ENCODE measurements at regions not wholly inside any gene's neighbourhood (a gene's known extent, or its start where the extent isn't known, plus 50 kb on each side); places are given as distances from the start of the nearest gene placed in this dataset.

- FAIRE-seq, result no peak
Measured at GRCh38 chr1:232271991-232272589, 357.8 kb downstream of the SIPA1L2 start.

DNA sequence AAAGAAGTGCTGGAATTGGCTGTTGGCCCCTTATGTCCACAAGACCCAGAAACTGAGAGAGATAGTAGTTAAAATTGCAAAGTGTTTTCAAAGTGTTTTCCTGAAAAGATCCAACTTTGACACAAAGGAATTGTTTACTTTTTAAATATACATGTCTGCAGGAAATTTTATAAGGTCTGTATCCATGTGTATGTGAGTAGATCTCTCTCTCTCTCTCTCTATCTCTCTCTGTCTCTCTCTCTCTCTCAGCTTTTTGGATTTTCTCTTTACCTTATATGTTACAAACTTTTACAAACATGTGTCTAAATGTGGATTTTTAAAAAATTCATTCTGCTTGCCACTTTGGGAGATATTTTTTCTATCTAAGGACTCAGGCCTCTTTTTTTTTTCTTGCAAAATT is 358.6 kb downstream of the SIPA1L2 start:
- FAIRE-seq, result no peak

GRCh38 chr1:232269988-232270387 is 359.9 kb downstream of the SIPA1L2 start:
- FAIRE-seq, result no peak

DNA sequence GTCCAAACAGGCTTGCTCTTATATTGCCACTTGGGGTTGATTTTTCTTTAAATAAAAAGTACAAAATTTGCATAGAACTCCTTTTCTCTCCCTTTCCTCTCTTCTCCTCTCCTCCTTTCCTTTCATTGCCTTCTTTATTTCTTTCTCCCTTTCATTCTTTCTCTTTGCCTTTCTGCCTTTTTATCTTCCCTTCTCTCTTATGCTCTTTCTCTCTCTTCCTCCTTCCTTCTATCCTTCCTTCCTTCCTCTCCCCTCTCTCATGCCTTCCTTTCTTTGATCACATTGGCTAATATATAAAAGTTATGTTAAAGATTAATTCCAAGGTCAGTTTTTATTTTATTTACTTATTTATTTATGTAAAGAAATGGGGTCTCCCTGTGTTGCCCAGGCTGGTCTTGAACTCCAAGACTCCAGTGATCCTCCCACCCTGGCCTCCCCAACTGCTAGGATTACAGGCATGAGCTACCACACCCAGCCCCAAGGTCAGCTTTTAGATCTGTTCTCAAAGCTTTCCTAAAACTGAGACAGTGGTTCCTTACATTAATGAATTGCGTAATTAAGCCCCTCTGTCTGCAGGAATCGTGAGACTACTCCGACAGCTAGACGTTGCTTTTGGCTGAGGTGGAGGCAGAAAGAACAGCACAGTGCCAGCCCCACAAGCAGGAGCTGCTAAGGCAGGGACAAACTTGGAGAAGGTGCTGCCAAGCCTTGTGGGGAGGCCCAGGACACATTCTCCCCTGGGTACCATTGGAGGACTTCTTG is 361.9 kb downstream of the SIPA1L2 start:
- no peak for FAIRE-seq

DNA sequence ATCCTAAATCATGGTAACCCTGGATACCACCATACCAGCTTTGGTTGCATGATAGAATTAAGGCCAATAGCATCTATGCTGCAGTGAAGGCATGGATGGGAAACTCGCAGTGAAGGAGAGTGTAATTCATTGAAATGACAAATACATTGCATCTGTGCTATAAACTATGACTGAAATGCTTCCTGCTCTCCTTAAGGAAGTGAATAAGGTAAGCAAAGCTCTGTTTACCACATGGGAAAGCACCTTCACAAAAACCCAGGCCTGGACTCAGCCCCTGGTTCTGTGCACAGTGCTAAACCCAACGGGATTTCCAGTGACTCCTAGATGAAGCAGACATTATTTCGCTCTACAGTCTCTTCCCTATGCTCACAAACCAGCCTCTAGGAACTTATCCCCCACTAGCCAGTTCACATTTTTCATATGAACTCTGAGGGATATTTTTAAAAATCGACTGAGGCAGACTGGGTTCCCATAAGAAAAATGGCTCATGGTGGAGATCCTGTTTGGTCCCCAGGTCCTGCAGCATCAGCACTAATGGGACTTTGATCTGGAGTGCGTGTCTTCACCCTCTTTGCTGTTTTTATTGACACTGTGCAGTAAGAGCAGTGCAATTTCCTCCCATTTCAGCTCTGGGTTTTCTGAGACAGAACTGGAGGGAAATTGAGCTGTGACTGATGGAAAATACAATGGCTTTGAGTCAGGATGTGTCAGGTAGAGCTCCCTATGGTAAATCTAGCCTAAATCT is 362.7 kb downstream of the SIPA1L2 start:
- FAIRE-seq, result no peak

DNA sequence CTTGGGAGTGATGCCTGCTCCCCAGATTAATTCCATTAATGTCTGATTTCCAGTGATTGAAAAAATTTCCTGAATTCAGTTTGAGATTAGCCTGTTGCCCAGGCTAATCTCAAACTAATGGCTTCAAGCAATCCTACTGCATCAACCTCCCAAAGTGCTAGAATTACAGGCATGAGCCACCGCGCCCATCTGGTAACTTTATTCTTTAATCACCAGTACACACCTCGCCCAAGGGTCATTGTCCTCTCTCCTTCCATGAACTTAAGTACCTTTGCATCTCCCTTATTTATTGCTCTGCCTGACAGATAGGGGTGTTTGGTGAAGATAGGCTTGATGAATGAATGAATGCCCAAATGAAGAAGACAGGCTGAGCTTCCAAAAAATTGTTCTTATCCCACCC is 366.5 kb downstream of the SIPA1L2 start:
- no peak for FAIRE-seq

GRCh38 chr1:232262991-232263390 is 366.9 kb downstream of the SIPA1L2 start:
- no peak for FAIRE-seq

- FAIRE-seq, result no peak
Measured at GRCh38 chr1:232260861-232261260, 369.1 kb downstream of the SIPA1L2 start.

- no peak for FAIRE-seq
Measured at GRCh38 chr1:232260045-232260444, 369.9 kb downstream of the SIPA1L2 start.

GRCh38 chr1:232259333-232259732 is 370.6 kb downstream of the SIPA1L2 start:
- no peak for FAIRE-seq

DNA sequence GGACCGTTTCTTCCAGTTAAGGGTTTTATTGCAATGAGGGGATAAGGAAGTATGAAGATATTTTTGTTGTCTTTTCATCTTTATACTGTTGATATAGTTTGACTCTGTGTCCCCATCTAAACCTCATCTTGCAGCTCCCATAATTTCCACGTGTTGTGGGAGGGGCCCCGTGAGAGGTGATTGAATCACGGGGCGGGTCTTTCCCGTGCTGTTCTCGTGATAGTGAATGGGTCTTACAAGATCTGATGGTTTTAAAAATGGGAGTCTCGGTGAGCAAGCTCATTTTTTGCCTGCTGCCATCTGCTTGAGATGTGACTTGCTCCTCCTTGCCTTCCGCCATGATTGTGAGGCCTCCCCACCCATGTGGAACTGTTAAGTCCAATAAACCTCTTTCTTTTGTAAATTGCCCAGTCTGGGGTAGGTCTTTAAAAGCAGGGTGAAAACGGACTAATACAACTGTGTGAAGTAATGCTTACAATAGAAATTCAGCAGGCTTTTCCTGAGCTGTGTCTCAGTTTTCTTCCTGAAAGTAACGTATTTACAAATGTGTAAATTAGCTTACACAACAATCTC is 377.3 kb downstream of the SIPA1L2 start:
- FAIRE-seq, result no peak

- no peak for FAIRE-seq
Measured at GRCh38 chr1:232250838-232251237, 379.1 kb downstream of the SIPA1L2 start.

GRCh38 chr1:232249861-232250777 is 379.8 kb downstream of the SIPA1L2 start:
- no peak for FAIRE-seq

DNA sequence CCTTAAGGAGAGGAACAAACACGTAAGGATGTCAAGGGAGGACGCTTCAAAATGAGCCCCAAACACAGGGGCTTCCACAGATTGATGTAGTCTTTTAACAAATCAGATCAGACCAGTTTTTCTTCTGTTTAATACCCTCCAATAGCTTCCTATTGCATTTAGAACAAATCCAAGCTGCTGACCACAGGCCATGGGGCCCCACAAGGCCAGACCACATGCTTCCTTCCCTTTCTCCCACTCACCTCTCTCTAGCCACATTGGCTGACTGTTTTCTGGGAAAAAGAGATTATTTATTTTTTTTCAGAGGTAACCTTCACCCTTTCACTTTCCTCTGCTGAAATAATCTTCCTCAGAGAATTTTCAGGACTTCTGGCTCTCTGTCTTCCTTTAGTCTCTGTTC is 380.6 kb downstream of the SIPA1L2 start:
- no peak for FAIRE-seq

GRCh38 chr1:232248276-232248820 is 381.6 kb downstream of the SIPA1L2 start:
- FAIRE-seq, result no peak

DNA sequence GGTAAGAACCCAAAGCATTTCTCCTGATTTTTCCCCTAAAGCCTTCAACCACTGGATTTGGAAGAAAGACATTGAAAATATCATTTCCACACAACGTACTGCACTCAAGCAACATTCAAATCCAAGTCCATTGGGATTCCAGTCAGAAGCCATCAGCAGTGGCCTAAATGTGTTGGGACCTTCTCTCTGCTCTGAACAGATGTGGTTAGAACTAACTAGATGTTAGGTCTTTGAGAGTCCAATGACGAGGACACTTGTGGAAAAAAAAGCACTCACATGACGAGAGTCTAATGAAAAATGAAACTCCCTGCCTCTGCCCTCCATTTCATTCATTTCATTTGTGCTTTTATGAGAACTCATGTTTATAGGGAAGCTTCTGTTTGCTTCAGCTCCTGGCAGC is 382.3 kb downstream of the SIPA1L2 start:
- no peak for FAIRE-seq

DNA sequence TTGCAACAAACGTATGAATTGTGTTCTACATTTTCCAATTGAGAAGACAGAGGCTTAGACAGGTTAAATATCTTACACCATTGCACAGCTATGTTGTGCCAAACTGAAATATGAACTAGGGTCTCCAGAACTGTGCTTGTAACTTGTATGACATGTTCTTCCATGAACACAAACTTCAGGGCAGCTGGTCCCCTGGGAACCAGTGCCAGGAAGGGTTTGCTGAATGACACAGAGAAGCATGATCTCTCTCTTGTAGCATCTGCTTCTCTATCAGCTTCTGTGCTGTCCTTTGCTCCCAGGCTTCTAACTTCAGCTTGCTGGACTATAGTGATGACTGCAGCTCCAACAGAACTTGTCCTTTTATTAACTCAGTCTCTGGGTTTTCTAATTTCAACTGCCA is 385.5 kb downstream of the SIPA1L2 start:
- FAIRE-seq, result no peak

DNA sequence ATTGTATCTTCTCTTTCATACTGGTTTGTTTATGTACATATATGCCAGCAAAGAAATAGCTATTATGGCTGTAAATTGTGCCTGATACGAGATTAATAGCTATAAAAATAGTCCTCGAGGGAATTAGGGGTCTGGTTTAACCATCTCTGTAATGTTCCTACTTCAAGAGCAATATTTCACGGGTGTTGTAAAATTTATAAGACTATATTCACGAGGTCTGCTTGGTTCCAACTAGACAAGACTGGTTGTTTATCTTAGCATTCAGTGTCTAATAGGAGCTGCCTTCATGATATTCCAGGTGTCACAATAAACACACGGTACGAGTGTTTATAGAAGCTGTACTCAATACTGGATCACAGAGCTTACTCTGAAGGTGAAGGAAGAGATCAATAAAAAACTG is 389.9 kb downstream of the SIPA1L2 start:
- FAIRE-seq, result no peak

DNA sequence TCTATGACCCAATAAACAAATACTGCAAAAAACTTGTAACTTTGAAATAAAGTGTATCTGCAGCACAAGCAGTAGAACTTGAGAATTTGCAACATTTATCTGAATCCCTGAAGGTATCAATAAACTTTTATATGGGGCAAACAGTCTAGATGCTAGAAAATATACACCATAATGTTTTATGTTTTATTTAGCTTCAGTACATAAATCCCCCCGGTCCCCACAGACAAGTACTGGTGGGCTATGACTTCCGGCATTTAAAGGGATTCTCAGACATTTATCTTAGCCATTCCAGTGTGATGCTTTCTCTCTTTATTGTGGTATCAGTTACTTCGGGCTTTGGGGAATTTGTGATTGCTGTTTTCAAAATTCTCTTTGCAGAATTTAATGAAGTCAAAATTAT is 390.4 kb downstream of the SIPA1L2 start:
- FAIRE-seq, result no peak

DNA sequence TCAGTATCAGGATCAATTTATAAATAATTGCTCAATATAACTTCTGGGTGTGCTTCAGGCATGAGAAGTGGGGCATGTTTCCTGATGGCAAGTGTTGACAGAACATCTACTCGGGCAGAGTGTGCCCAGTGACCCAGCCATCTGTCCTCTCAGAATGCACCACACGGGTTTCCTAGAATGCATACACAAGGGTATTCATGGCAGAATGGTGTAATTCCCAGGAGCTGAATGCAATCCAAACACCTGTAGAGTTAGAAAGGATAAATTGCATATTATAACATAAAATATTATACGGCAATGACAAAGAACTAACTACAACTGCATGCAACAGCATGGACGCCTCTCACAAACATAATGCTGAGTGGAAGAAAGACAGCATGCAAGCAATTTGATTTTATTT is 391.9 kb downstream of the SIPA1L2 start:
- no peak for FAIRE-seq

DNA sequence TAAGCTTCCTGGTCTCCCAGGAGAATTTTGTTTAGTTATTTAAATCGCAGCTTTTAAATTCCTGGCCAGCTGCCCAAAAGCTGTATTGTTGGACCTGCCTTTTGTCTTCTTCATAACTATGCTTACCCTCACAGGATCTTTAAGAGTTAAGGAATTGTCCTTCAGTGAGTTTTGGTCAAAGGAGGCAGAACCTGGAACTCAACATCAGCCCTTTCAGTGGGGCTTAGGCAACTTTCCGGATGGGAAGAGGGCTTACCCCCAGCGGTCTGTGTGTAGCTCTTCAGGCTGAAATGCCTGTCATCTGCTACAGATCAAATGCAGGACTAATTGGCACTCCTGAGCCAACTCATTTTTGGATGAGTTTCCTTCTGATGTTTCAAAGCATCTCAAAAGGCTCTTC is 402.6 kb downstream of the SIPA1L2 start:
- no peak for FAIRE-seq

- no peak for FAIRE-seq
Measured at GRCh38 chr1:232226197-232226712, 403.7 kb downstream of the SIPA1L2 start.

Data from TTC549 (cell line).